ENCODE measurements at regions not wholly inside any gene's neighbourhood (a gene's known extent, or its start where the extent isn't known, plus 50 kb on each side); places are given as distances from the start of the nearest gene placed in this dataset.

GRCh38 chr1:55534565-55535121, 319.5 kb upstream of the USP24 start (continued):
- TF ChIP-seq, protein P1, sequence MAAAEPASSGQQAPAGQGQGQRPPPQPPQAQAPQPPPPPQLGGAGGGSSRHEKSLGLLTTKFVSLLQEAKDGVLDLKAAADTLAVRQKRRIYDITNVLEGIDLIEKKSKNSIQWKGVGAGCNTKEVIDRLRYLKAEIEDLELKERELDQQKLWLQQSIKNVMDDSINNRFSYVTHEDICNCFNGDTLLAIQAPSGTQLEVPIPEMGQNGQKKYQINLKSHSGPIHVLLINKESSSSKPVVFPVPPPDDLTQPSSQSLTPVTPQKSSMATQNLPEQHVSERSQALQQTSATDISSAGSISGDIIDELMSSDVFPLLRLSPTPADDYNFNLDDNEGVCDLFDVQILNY (CRISPR knock-in tag; conservative IDR thresholded peaks at IDR 0.05) = no peak
- TF ChIP-seq NFRKB (IDR thresholded peaks at IDR 0.05) (no peak), CREB1 (IDR thresholded peaks at IDR 0.05) (no peak), CREB1 (CRISPR knock-in tag; IDR thresholded peaks at IDR 0.05) (peak; percentile 39), ZNF234 (CRISPR knock-in tag; conservative IDR thresholded peaks at IDR 0.05) (no peak), MAFG (CRISPR knock-in tag; IDR thresholded peaks at IDR 0.05) (no peak), ZNF691 (CRISPR knock-in tag; IDR thresholded peaks at IDR 0.05; ENCODE audit: borderline replicate concordance, low read depth) (no peak), ZNF83 (CRISPR knock-in tag; IDR thresholded peaks at IDR 0.05; ENCODE audit: borderline replicate concordance) (no peak), TEAD2 (CRISPR knock-in tag; IDR thresholded peaks at IDR 0.05) (no peak), ZNF331 (CRISPR knock-in tag; IDR thresholded peaks at IDR 0.05) (no peak; the same call in 1 of the 2 replicates), TFDP2 (CRISPR knock-in tag; IDR thresholded peaks at IDR 0.05) (no peak), ZNF609 (CRISPR knock-in tag; IDR thresholded peaks at IDR 0.05; ENCODE audit: borderline replicate concordance) (no peak), ZNF276 (CRISPR knock-in tag; IDR thresholded peaks at IDR 0.05; ENCODE audit: low read depth) (no peak), SALL1 (CRISPR knock-in tag; IDR thresholded peaks at IDR 0.05) (peak; percentile 62), NFYB (CRISPR knock-in tag; IDR thresholded peaks at IDR 0.05) (no peak)
- TF ChIP-seq, protein P2, sequence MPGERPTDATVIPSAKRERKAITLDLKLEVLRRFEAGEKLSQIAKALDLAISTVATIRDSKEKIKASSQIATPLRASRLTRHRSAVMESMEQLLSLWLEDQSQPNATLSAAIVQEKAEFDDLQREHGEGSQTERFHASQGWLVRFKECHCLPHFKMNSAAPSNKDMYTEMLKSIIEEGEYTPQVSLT (CRISPR knock-in tag; IDR thresholded peaks at IDR 0.05; ENCODE audit: borderline replicate concordance, low read depth) = no peak
- TF ChIP-seq, protein P3, sequence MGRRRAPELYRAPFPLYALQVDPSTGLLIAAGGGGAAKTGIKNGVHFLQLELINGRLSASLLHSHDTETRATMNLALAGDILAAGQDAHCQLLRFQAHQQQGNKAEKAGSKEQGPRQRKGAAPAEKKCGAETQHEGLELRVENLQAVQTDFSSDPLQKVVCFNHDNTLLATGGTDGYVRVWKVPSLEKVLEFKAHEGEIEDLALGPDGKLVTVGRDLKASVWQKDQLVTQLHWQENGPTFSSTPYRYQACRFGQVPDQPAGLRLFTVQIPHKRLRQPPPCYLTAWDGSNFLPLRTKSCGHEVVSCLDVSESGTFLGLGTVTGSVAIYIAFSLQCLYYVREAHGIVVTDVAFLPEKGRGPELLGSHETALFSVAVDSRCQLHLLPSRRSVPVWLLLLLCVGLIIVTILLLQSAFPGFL (CRISPR knock-in tag; IDR thresholded peaks at IDR 0.05) = no peak
- TF ChIP-seq, protein P4, sequence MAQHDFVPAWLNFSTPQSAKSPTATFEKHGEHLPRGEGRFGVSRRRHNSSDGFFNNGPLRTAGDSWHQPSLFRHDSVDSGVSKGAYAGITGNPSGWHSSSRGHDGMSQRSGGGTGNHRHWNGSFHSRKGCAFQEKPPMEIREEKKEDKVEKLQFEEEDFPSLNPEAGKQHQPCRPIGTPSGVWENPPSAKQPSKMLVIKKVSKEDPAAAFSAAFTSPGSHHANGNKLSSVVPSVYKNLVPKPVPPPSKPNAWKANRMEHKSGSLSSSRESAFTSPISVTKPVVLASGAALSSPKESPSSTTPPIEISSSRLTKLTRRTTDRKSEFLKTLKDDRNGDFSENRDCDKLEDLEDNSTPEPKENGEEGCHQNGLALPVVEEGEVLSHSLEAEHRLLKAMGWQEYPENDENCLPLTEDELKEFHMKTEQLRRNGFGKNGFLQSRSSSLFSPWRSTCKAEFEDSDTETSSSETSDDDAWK (CRISPR knock-in tag; IDR thresholded peaks at IDR 0.05) = no peak
